ENCODE measurements at regions not wholly inside any gene's neighbourhood (a gene's known extent, or its start where the extent isn't known, plus 50 kb on each side); places are given as distances from the start of the nearest gene placed in this dataset.

- no peak for TF ChIP-seq CTCF (IDR thresholded peaks at IDR 0.05; ENCODE audit: insufficient read depth, low read depth, low read length)
- no peak for DNase-seq (ENCODE audit: low read depth)
Measured at GRCh38 chr2:217252181-217252580, 392.3 kb upstream of the TNP1 start.

GRCh38 chr2:217250013-217250524 lies 390.2 kb upstream of the TNP1 start:
- CTCF ChIA-PET: interaction anchor here (1.3 kb wide), 1 partner anchor 84 kb away, joined by 3 read pairs; no protein-coding TSS in a partner anchor
- TF ChIP-seq CTCF (IDR thresholded peaks at IDR 0.05; ENCODE audit: insufficient read depth, low read depth, low read length): no peak
- POLR2A ChIA-PET: interaction anchor here (0.6 kb wide), 1 partner anchor 9 kb away, joined by 4 read pairs; no protein-coding TSS in a partner anchor
- DNase-seq (ENCODE audit: low read depth): no peak
- Histone ChIP-seq H3K4me3 (ENCODE audit: low read depth, low read length) (no peak overlapping the region), H3K27me3 (ENCODE audit: control insufficient read depth, insufficient read depth, low read length) (no peaks in the 10 kb centered on the region), H3K36me3 (ENCODE audit: control insufficient read depth, insufficient read depth, low read length) (no peaks in the 10 kb centered on the region)

More at GRCh38 chr2:217252181-217252580, 392.3 kb upstream of the TNP1 start:
- Histone ChIP-seq H3K4me3 (ENCODE audit: low read depth, low read length) (no peak overlapping the region), H3K27me3 (ENCODE audit: control insufficient read depth, insufficient read depth, low read length) (no peaks in the 10 kb centered on the region), H3K36me3 (ENCODE audit: control insufficient read depth, insufficient read depth, low read length) (no peaks in the 10 kb centered on the region)
- ChIA-PET CTCF (no interaction called here), POLR2A (no interaction called here)

GRCh38 chr2:217249121-217250012 lies 389.5 kb upstream of the TNP1 start:
- no peak for TF ChIP-seq CTCF (IDR thresholded peaks at IDR 0.05; ENCODE audit: insufficient read depth, low read depth, low read length)
- Histone ChIP-seq H3K4me3 (ENCODE audit: low read depth, low read length) (no peak overlapping the region), H3K36me3 (ENCODE audit: control insufficient read depth, insufficient read depth, low read length) (no peaks in the 10 kb centered on the region), H3K27me3 (ENCODE audit: control insufficient read depth, insufficient read depth, low read length) (no peaks in the 10 kb centered on the region)
- DNase-seq (ENCODE audit: low read depth): no peak
- ChIA-PET CTCF (interaction anchor here (0.9 to 1.3 kb wide), 2 partner anchors 60 to 83 kb away, joined by 3 read pairs; no protein-coding TSS in a partner anchor), POLR2A (interaction anchor here (0.6 kb wide), 1 partner anchor 10 kb away, joined by 4 read pairs; no protein-coding TSS in a partner anchor)

- Histone ChIP-seq H3K4me3 (ENCODE audit: low read depth, low read length) (no peak overlapping the region), H3K27me3 (ENCODE audit: control insufficient read depth, insufficient read depth, low read length) (no peaks in the 10 kb centered on the region), H3K36me3 (ENCODE audit: control insufficient read depth, insufficient read depth, low read length) (no peaks in the 10 kb centered on the region)
- no peak for TF ChIP-seq CTCF (IDR thresholded peaks at IDR 0.05; ENCODE audit: insufficient read depth, low read depth, low read length)
- POLR2A ChIA-PET: no interaction called here
- DNase-seq (ENCODE audit: low read depth): no peak
- CTCF ChIA-PET: interaction anchor here (0.9 kb wide), 1 partner anchor 59 kb away, joined by 3 read pairs; no protein-coding TSS in a partner anchor
Measured at GRCh38 chr2:217248312-217248935, 388.6 kb upstream of the TNP1 start.

- no peaks in the 10 kb centered on the region for H3K36me3 ChIP-seq (ENCODE audit: control insufficient read depth, insufficient read depth, low read length)
- H3K27me3 ChIP-seq (ENCODE audit: control insufficient read depth, insufficient read depth, low read length): no peaks in the 10 kb centered on the region
- TF ChIP-seq CTCF (IDR thresholded peaks at IDR 0.05; ENCODE audit: insufficient read depth, low read depth, low read length): no peak
- POLR2A ChIA-PET: no interaction called here
- CTCF ChIA-PET: no interaction called here
- no peak overlapping the region for H3K4me3 ChIP-seq (ENCODE audit: low read depth, low read length)
- no peak for DNase-seq (ENCODE audit: low read depth)
Measured at GRCh38 chr2:217247476-217247875, 387.6 kb upstream of the TNP1 start.

Measured in BJ (cell line).